HG02938 (cell line): ENCODE measurements at regions not wholly inside any gene's neighbourhood (a gene's known extent, or its start where the extent isn't known, plus 50 kb on each side); places are given as distances from the start of the nearest gene placed in this dataset.

Experiments used
- ATAC-seq: cut with Tn5 transposase; IDR thresholded peaks from one replicate; pipeline ENCODE4 v1.9.1; 2021; ENCODE audit warnings: mild to moderate bottlenecking, moderate library complexity; ENCODE audit not compliant: unreplicated experiment

GRCh38 chr1:65090406-65090805, 57.6 kb upstream of the AK4 start:
- no peak for ATAC-seq

- no peak for ATAC-seq
These were observed 55.3 kb upstream of the AK4 start for GRCh38 chr1:65092691-65093090.

GRCh38 chr1:65097076-65097475, 50.9 kb upstream of the AK4 start:
- no peak for ATAC-seq
